Left ventricle myocardium superior (tissue), 1 donor: ENCODE measurements at regions not wholly inside any gene's neighbourhood (a gene's known extent, or its start where the extent isn't known, plus 50 kb on each side); places are given as distances from the start of the nearest gene placed in this dataset.
A peak's percentile ranks its signal among the peaks of the same experiment; 100 is the strongest.
"Not testable (repeated sequence)": the region's sequence is repeated elsewhere in the genome, so short reads cannot be mapped to it uniquely, and the experiment has no call there.

Experiments used
- ATAC-seq: fragments of 200-7000 bp; cut with Tn5 transposase; one replicate; pipeline ENCODE4 v1.9.1; 2020; ENCODE audit warnings: mild to moderate bottlenecking, moderate library complexity
- DNase-seq: peaks from one replicate; pipeline ENCODE4 v3.0.0-alpha.2; 2020
- intact Hi-C: fragments of 100-400 bp; cut with micrococcal nuclease; formaldehyde crosslinking; loops from one replicate; pipeline ENCODE4 v1.11.0; 2022
- donor health status: DM: no; HTN: yes; CAD: no; lungs with severe emphysema.

DNA sequence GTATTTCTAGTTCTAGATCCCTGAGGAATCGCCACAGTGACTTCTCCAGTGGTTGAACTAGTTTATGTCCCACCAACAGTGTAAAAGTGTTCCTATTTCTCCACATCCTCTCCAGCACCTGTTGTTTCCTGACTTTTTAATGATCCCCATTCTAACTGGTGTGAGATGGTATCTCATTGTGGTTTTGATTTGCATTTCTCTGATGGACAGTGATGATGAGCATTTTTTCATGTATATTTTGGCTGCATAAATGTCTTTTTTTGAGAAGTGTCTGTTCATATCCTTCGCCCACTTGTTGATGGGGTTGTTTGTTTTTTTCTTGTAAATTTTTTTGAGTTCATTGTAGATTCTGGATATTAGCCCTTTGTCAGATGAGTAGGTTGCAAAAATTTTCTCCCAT is 223.2 kb upstream of the MINDY3 start:
- DNase-seq, intact Hi-C loops, ATAC-seq: not testable (repeated sequence)

DNA sequence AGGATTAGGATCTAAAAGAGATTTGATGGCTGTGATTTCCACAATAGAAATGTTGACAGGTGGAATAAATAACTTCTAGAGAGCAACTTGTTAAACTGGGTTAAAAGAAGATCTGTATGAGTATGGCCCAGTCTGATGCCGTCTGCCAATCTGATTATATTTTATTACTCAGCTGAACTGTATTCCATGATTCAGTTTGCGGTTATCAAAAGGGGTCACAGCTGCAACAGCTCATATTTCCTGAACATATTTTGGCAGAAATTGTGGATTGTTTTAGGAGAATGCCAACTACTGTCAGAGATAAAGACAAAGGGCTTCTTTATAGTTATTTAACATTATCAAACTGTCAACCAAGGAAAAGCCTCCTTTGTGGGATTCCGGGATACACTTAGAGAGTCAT is 244.8 kb upstream of the MINDY3 start:
- DNase-seq (no peak), ATAC-seq (no peak)
- intact Hi-C loops: no loop called here

- ATAC-seq: peak; percentile 63
- intact Hi-C loops: no loop called here
Observed at GRCh38 chr10:16116404-16117304, 256.3 kb upstream of the MINDY3 start.

GRCh38 chr10:16117305-16117695 is 257.0 kb upstream of the MINDY3 start:
- intact Hi-C loops: no loop called here
- DNase-seq (no peak), ATAC-seq (peak; percentile 40)

More at GRCh38 chr10:16116404-16117304, 256.3 kb upstream of the MINDY3 start:
- no peak for DNase-seq

- intact Hi-C loops: no loop called here
- DNase-seq: no peak
- ATAC-seq: no peak
Observed at GRCh38 chr10:16119445-16119844, 259.1 kb upstream of the MINDY3 start.

DNA sequence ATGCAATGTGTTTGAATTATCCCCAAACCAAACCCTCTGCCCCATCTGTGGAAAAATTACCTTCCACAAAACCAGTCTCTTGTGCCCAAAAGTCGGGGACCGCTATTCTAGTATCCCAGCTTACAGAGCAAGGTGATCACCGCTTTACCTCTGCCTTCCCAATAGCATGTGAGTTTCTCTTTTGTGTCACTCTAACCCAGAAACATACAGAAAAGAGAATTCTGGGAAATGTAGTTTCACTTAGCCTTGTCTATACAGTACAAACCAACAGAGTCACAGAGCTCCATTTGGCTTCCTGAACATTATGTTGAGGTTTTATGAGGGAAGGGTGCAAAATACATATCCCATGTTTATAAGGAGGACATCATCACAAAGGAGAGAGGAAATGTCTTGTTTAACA is 260.3 kb upstream of the MINDY3 start:
- intact Hi-C loops: no loop called here
- ATAC-seq (no peak), DNase-seq (no peak)

DNA sequence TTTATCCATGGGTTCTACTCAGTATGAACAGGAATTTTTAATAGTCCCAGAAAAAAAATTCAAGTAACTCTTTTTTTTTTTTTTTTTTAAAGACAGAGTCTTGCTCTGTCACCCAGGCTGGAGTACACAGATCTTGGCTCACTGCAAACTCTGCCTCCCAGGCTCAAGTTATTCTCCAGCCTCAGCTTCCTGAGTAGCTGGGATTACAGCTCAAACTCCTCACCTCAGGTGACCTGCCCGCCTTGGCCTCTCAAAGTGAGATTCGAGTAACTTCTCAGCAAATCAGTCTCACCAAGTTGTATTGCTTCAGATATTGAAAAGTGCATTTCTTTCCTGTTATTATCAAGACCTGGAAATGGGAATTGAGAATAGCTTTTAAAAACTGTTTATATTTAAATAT is 281.2 kb upstream of the MINDY3 start:
- ATAC-seq (no peak), DNase-seq (no peak)
- intact Hi-C loops: no loop called here

DNA sequence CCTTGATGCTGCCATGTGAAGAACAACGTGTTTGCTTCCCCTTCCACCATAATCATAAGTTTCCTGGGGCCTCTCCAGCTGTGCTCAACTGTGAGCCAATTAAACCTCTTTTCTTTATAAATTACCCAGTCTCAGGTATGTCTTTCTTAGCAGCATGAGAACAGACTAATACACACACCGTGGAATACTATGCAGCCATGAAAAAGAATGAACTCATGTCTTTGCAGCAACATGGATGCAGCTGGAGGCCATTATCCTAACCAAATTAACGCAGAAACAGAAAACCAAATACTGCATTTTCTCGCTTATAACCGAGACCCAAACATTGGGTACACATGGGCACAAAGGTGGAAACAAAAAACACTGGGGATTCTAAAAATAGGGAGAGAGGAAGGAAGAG is 286.7 kb upstream of the MINDY3 start:
- DNase-seq (no peak), ATAC-seq (no peak)
- intact Hi-C loops: no loop called here

GRCh38 chr10:16155834-16156233 is 281.0 kb upstream of the PTER start:
- intact Hi-C loops: no loop called here
- ATAC-seq (no peak), DNase-seq (no peak)

GRCh38 chr10:16156681-16157080 is 280.1 kb upstream of the PTER start:
- intact Hi-C loops: no loop called here
- no peak for DNase-seq
- no peak for ATAC-seq

DNA sequence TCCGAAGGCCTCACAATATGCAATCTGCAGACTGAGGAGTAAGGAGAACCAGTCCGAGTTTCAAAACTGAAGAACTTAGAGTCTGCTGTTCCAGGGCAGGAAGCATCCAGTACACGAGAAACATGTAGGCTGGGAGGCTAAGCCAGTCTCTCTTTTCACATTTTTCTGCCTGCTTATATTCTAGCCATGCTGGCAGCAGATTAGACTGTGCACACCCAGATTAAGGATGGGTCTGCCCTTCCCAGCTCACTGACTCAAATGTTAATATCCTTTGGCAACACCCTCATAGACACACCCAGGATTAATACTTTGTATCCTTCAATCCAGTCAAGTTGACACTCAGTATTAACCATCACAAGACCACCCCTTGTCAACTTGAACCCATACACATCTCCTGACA is 271.7 kb upstream of the PTER start:
- intact Hi-C loops, DNase-seq, ATAC-seq: not testable (repeated sequence)

GRCh38 chr10:16182144-16182543 is 254.7 kb upstream of the PTER start:
- ATAC-seq (no peak), DNase-seq (no peak)
- intact Hi-C loops: no loop called here

GRCh38 chr10:16182688-16183087 is 254.1 kb upstream of the PTER start:
- DNase-seq (no peak), ATAC-seq (peak; percentile 71)
- intact Hi-C loops: no loop called here

GRCh38 chr10:16184096-16184597 is 252.7 kb upstream of the PTER start:
- intact Hi-C loops: no loop called here
- peak; percentile 69 for ATAC-seq

DNA sequence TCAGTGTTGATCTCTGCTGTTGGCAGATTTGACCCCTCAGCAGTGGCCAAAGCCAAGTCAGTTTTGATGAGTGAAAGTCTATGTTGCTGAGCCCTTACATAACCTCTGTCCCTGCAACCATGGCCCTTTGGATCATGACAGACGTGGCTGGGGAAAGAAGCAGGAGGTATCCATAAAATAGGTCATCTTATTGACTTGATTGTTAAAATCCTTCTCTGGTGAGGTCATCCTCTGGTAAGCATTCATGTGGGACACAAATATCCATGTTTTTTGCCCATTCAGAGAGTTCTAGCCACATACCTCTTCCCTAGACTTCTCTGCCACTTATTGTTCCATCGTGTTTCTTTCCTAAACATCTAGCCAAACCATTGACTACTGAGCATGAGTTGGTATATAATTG is 251.9 kb upstream of the PTER start:
- ATAC-seq: peak; percentile 13
- no peak for DNase-seq
- intact Hi-C loops: no loop called here

More at GRCh38 chr10:16184096-16184597, 252.7 kb upstream of the PTER start:
- DNase-seq: no peak

DNA sequence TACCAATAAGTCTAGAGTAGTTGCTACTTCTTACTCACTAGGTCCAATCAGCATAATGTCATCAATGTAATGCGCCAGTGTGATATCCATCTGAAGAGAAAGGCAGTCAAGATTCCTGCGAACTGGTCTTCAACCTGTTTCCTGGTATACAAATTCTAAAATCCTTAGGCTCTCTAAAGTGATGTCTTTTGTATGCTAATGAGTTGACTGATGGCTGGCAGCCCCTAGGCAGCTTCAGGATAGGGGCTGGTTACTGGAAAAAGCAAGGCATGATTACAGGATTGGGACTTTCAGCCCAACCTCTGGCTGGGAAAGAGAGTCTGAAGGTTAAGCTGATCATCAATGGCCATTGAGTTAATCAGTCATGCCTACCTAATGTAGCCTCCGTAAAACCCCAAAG is 250.2 kb upstream of the PTER start:
- ATAC-seq (no peak), DNase-seq (no peak)
- intact Hi-C loops: no loop called here

DNA sequence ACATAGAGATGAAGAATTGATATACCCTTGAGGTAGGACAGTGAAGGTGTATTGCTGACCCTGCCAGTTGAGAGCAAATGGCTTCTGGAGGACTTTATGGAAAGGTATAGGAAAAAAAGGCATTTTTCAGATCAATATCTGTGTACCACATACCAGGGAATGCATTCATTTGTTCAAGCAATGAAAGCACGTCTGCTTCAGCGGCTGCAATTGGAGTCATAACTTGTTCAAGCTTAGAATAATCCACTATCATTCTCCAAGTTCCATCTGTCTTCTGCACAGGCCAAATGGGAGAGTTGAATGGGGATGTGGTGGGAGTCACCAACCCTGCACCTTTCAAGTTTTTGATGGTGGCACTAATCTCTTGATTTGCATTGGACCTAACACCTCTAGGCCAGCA is 249.6 kb upstream of the PTER start:
- intact Hi-C loops: no loop called here
- ATAC-seq: no peak
- DNase-seq: no peak

DNA sequence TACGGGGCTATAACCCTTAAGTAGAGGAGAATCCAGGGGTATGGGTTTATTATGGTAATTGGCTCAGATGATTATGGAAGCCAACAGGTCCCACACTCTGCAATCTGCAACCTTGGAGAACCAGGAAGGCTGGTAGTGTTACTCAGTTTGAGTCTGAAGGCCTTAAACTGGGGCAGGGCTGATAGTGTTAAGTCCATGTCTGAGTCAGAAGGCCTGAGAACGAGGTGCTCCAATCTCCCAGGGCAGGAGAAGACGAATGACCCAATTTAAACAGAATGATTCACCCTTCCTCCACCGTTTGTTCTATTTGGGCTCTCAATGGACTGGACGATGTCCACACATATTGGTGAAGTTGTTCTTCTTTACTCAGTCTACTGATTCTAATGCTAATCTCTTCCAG is 244.5 kb upstream of the PTER start:
- DNase-seq: no peak

DNA sequence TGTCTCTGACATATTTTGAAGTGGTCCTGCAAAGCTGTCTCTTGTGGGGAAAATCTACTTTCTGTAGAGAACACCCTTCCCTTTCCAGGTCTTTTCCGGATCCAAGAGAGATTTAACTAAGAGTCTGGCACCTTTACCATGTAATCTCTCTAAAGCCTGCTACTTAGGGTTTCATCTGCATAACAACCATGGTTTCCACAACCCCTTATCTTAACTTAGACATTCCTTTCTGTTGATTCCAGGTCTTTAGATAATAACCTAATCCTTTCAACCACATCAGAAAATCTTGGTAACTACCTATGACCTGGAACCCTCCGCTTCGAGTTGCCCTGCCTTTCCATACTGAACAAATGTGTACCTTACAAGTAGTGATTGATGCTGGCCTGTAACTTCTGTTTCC is 243.6 kb upstream of the PTER start:
- DNase-seq (no peak), ATAC-seq (no peak)
- intact Hi-C loops: no loop called here

More for the DNA sequence above, 244.5 kb upstream of the PTER start:
- no peak for ATAC-seq
- intact Hi-C loops: no loop called here

GRCh38 chr10:16195178-16195769 is 241.5 kb upstream of the PTER start:
- no peak for DNase-seq
- intact Hi-C loops: no loop called here
- no peak for ATAC-seq

- DNase-seq: no peak
- ATAC-seq: no peak
- intact Hi-C loops: no loop called here
Observed at GRCh38 chr10:16195894-16196293, 240.9 kb upstream of the PTER start.
